Hepatocyte (in vitro differentiated cells): ENCODE measurements at regions not wholly inside any gene's neighbourhood (a gene's known extent, or its start where the extent isn't known, plus 50 kb on each side); places are given as distances from the start of the nearest gene placed in this dataset.

Experiments used
- DNase-seq: peaks from one replicate; pipeline ENCODE4 v3.0.0-alpha.2; 2016; ENCODE audit warnings: low spot score
- H2AFZ ChIP-seq: fragments of 200-600 bp; sonication (generic); 2 replicates; pipeline ENCODE4 v1.6.0; 2016; ENCODE audit warnings: antibody characterized with exemption, mild to moderate bottlenecking
- H3K27ac ChIP-seq: fragments of 200-600 bp; sonication (generic); 2 replicates; pipeline ENCODE4 v1.5.1; 2016; ENCODE audit warnings: mild to moderate bottlenecking
- H3K27me3 ChIP-seq: fragments of 200-600 bp; sonication (generic); 2 replicates; pipeline ENCODE4 v1.6.1; 2016
- H3K36me3 ChIP-seq: fragments of 200-600 bp; sonication (generic); replicated peaks from 2 replicates; pipeline ENCODE4 v1.5.1; 2016; ENCODE audit warnings: low read depth; ENCODE audit not compliant: insufficient read depth
- H3K4me1 ChIP-seq: fragments of 200-600 bp; sonication (generic); 2 replicates; pipeline ENCODE4 v1.5.1; 2016; ENCODE audit warnings: mild to moderate bottlenecking, moderate library complexity; ENCODE audit not compliant: insufficient read depth
- H3K4me2 ChIP-seq: fragments of 200-600 bp; sonication (generic); 2 replicates; pipeline ENCODE4 v1.6.0; 2016
- H3K4me3 ChIP-seq: fragments of 200-600 bp; sonication (generic); 2 replicates; pipeline ENCODE4 v1.5.1; 2016; ENCODE audit warnings: mild to moderate bottlenecking
- H3K79me2 ChIP-seq: fragments of 200-600 bp; sonication (generic); 2 replicates; pipeline ENCODE4 v1.6.0; 2017; ENCODE audit warnings: mild to moderate bottlenecking
- H3K9me2 ChIP-seq: fragments of 200-600 bp; sonication (generic); replicated peaks from 2 replicates; pipeline ENCODE4 v1.6.0; 2017; ENCODE audit warnings: mild to moderate bottlenecking; ENCODE audit not compliant: insufficient read depth
- H3K9me3 ChIP-seq: fragments of 200-600 bp; sonication (generic); 2 replicates; pipeline ENCODE4 v1.5.1; 2016; ENCODE audit warnings: low read depth, mild to moderate bottlenecking
- H4K20me1 ChIP-seq: fragments of 200-600 bp; sonication (generic); 2 replicates; pipeline ENCODE4 v1.6.0; 2016; ENCODE audit warnings: mild to moderate bottlenecking; ENCODE audit not compliant: insufficient read depth, poor library complexity, severe bottlenecking
- EZH2 ChIP-seq: fragments of 200-600 bp; sonication (generic); IDR thresholded peaks from 2 replicates; pipeline ENCODE4 v1.6.1; 2016; ENCODE audit warnings: antibody characterized with exemption, mild to moderate bottlenecking, borderline replicate concordance
- EZH2phosphoT487 ChIP-seq: fragments of 200-600 bp; sonication (generic); IDR thresholded peaks from one replicate; pipeline ENCODE4 v1.6.1; 2018; ENCODE audit warnings: antibody characterized with exemption, mild to moderate bottlenecking, low read depth, moderate library complexity; ENCODE audit not compliant: unreplicated experiment, severe bottlenecking
- WGBS: methylation state at CpG from one replicate; pipeline ENCODE4 v1.1.6; 2016; ENCODE audit warnings: low lambda C conversion rate; ENCODE audit errors: missing lambda C conversion rate; 5-methylcytosine and 5-hydroxymethylcytosine counted together
- TF ChIP-seq, protein P1 (sequence below): fragments of 200-600 bp; sonication (generic); IDR thresholded peaks from 2 replicates; pipeline ENCODE4 v1.5.1; 2016; ENCODE audit warnings: antibody characterized with exemption, mild to moderate bottlenecking; ENCODE audit not compliant: poor library complexity

DNA sequence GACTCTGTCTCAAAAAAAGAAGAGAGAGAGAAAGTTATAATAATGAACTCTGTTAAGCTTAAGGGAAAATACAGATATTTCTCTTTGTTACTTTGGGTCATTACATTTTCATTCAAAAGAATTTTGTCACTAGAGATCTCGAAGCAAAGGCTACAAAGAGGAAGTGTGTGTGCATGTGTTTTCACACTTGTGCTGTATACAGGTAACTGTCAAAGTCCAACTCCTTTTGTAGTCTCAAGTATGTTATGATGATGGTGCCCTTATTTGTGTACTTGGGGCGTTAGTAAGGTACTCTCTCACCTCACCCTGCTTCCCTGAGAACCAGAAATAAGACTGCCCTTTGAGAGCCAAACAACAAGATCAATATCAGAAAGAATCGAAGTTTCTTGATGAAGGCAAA, 152.9 kb upstream of the ZNF644 start:
- H3K4me2 ChIP-seq, result no peak overlapping the region
- no peaks in the 10 kb centered on the region for H3K79me2 ChIP-seq
- H3K9me3 ChIP-seq, result no peaks in the 10 kb centered on the region
- no peaks in the 10 kb centered on the region for H3K36me3 ChIP-seq
- peaks cover 8% of the 10 kb centered on the region for H3K27me3 ChIP-seq
- no peak overlapping the region for H3K27ac ChIP-seq
- TF ChIP-seq EZH2 (no peak), EZH2phosphoT487 (no peak)
- TF ChIP-seq, protein P1, sequence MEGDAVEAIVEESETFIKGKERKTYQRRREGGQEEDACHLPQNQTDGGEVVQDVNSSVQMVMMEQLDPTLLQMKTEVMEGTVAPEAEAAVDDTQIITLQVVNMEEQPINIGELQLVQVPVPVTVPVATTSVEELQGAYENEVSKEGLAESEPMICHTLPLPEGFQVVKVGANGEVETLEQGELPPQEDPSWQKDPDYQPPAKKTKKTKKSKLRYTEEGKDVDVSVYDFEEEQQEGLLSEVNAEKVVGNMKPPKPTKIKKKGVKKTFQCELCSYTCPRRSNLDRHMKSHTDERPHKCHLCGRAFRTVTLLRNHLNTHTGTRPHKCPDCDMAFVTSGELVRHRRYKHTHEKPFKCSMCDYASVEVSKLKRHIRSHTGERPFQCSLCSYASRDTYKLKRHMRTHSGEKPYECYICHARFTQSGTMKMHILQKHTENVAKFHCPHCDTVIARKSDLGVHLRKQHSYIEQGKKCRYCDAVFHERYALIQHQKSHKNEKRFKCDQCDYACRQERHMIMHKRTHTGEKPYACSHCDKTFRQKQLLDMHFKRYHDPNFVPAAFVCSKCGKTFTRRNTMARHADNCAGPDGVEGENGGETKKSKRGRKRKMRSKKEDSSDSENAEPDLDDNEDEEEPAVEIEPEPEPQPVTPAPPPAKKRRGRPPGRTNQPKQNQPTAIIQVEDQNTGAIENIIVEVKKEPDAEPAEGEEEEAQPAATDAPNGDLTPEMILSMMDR, result no peak
- H4K20me1 ChIP-seq, result no peaks in the 10 kb centered on the region
- no peak overlapping the region for H2AFZ ChIP-seq
- peaks cover 9% of the 10 kb centered on the region for H3K4me1 ChIP-seq
- no peak for DNase-seq
- H3K4me3 ChIP-seq, result no peak overlapping the region
- 85% methylated on average over 3 of the region's 3 CpGs for WGBS
- no peaks in the 10 kb centered on the region for H3K9me2 ChIP-seq

DNA sequence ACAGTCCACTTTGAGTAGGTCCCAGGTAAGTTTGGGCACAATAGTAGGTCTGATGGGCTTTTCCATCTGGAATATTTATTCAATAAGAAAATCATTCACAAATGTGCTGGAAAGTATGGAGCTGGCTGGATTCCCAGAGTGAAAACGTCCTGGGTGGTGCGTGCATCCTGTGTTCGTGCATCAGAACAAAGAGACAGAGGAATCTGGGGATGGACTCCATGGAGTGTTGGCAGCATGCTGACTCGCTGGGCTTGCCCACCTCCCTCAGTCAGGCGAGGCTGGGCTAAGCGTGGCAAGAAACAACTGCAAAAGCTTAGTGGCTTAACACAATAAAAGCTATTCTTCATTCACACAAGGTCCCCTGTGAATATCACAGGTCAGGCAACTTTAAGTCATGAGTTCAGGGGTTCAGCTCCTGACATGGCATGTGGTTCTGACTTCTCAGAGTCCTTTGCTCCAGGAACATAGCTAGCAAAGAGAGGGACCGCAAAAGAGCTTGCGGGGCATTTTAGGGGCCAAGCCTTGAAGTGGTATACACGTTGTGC, 151.6 kb upstream of the ZNF644 start:
- H3K27me3 ChIP-seq, result peaks cover 8% of the 10 kb centered on the region
- TF ChIP-seq, protein P1, result no peak
- TF ChIP-seq EZH2phosphoT487 (no peak), EZH2 (no peak)

DNA sequence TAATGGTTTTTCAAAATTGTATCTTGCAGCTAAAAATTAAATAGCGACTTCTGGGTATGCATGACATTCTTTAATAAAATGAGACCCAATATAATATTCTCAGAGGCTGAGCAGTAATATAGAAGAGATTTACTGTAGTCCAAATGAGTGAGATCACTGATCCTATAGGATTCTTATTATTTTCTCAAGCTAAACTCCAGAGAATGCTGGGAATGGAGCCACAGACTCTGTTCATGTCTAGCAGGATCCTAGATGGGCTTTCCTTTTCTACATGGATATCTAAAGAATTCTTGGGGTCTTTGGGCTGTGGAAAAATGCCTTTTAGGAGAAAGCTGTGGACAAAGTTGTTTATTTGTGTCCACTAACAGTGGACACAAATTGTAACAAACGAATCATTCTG, 150.7 kb upstream of the ZNF644 start:
- no peaks in the 10 kb centered on the region for H3K36me3 ChIP-seq

More for the DNA sequence above, 151.6 kb upstream of the ZNF644 start:
- H3K9me2 ChIP-seq, result no peaks in the 10 kb centered on the region
- no peak overlapping the region for H3K4me3 ChIP-seq
- no peak overlapping the region for H2AFZ ChIP-seq
- H3K79me2 ChIP-seq, result no peaks in the 10 kb centered on the region
- no peaks in the 10 kb centered on the region for H4K20me1 ChIP-seq
- H3K4me2 ChIP-seq, result no peak overlapping the region
- DNase-seq, result peak; percentile 14
- H3K4me1 ChIP-seq, result peaks cover 9% of the 10 kb centered on the region
- H3K9me3 ChIP-seq, result no peaks in the 10 kb centered on the region
- H3K27ac ChIP-seq, result peak overlapping the region; percentile 72
- 81% methylated on average over 9 of the region's 9 CpGs for WGBS
- H3K36me3 ChIP-seq, result no peaks in the 10 kb centered on the region

More for the DNA sequence above, 150.7 kb upstream of the ZNF644 start:
- Histone ChIP-seq H3K79me2 (no peaks in the 10 kb centered on the region), H3K27me3 (peaks cover 8% of the 10 kb centered on the region), H3K4me3 (no peak overlapping the region), H4K20me1 (no peaks in the 10 kb centered on the region), H3K27ac (peak overlapping the region; percentile 72), H3K9me2 (no peaks in the 10 kb centered on the region), H3K4me1 (peaks cover 9% of the 10 kb centered on the region), H2AFZ (no peak overlapping the region), H3K9me3 (no peaks in the 10 kb centered on the region), H3K4me2 (no peak overlapping the region)
- DNase-seq, result no peak
- TF ChIP-seq EZH2 (no peak), EZH2phosphoT487 (no peak)
- TF ChIP-seq, protein P1, result no peak
- 82% methylated on average over 2 of the region's 2 CpGs for WGBS
